GM18868 (cell line): ENCODE measurements at regions not wholly inside any gene's neighbourhood (a gene's known extent, or its start where the extent isn't known, plus 50 kb on each side); places are given as distances from the start of the nearest gene placed in this dataset.

ENCODE experiments used
- ATAC-seq: cut with Tn5 transposase; IDR thresholded peaks from one replicate; pipeline ENCODE4 v1.9.1; 2021; ENCODE audit warnings: mild to moderate bottlenecking, moderate library complexity; ENCODE audit not compliant: unreplicated experiment

- ATAC-seq, result no peak
These were observed 153.2 kb downstream of the IRF8 start for GRCh38 chr16:86052115-86052670.

- no peak for ATAC-seq
These were observed 154.0 kb downstream of the IRF8 start for GRCh38 chr16:86052926-86053325.

- ATAC-seq, result no peak
These were observed 160.6 kb downstream of the IRF8 start for GRCh38 chr16:86059253-86060171.

- no peak for ATAC-seq
These were observed 161.7 kb downstream of the IRF8 start for GRCh38 chr16:86060381-86061317.

GRCh38 chr16:86061318-86061695 is 162.3 kb downstream of the IRF8 start:
- ATAC-seq, result no peak

- ATAC-seq, result no peak
These were observed 162.8 kb downstream of the IRF8 start for GRCh38 chr16:86061721-86062120.

GRCh38 chr16:86062271-86062965 is 163.5 kb downstream of the IRF8 start:
- no peak for ATAC-seq

GRCh38 chr16:86063760-86064405 is 164.9 kb downstream of the IRF8 start:
- ATAC-seq, result no peak

- no peak for ATAC-seq
These were observed 165.7 kb downstream of the IRF8 start for GRCh38 chr16:86064431-86065250.

GRCh38 chr16:86065711-86066110 is 166.7 kb downstream of the IRF8 start:
- ATAC-seq, result no peak

GRCh38 chr16:86066811-86067210 is 167.8 kb downstream of the IRF8 start:
- ATAC-seq, result no peak

GRCh38 chr16:86067516-86067915 is 168.6 kb downstream of the IRF8 start:
- no peak for ATAC-seq

- no peak for ATAC-seq
These were observed 169.0 kb downstream of the IRF8 start for GRCh38 chr16:86067936-86068335.

- no peak for ATAC-seq
These were observed 169.8 kb downstream of the IRF8 start for GRCh38 chr16:86068722-86069121.

GRCh38 chr16:86069736-86070298 is 170.9 kb downstream of the IRF8 start:
- ATAC-seq, result no peak

GRCh38 chr16:86070484-86070883 is 171.5 kb downstream of the IRF8 start:
- no peak for ATAC-seq

- no peak for ATAC-seq
These were observed 172.0 kb downstream of the IRF8 start for GRCh38 chr16:86070971-86071370.

- ATAC-seq, result no peak
These were observed 172.8 kb downstream of the IRF8 start for GRCh38 chr16:86071611-86072240.
